ENCODE measurements at regions not wholly inside any gene's neighbourhood (a gene's known extent, or its start where the extent isn't known, plus 50 kb on each side); places are given as distances from the start of the nearest gene placed in this dataset.
A peak's percentile ranks its signal among the peaks of the same experiment; 100 is the strongest.
"Not testable (repeated sequence)": the region's sequence is repeated elsewhere in the genome, so short reads cannot be mapped to it uniquely, and the experiment has no call there.

GRCh38 chr10:2777666-2778355 is 289.5 kb upstream of the PFKP start:
- no peak for DNase-seq

DNA sequence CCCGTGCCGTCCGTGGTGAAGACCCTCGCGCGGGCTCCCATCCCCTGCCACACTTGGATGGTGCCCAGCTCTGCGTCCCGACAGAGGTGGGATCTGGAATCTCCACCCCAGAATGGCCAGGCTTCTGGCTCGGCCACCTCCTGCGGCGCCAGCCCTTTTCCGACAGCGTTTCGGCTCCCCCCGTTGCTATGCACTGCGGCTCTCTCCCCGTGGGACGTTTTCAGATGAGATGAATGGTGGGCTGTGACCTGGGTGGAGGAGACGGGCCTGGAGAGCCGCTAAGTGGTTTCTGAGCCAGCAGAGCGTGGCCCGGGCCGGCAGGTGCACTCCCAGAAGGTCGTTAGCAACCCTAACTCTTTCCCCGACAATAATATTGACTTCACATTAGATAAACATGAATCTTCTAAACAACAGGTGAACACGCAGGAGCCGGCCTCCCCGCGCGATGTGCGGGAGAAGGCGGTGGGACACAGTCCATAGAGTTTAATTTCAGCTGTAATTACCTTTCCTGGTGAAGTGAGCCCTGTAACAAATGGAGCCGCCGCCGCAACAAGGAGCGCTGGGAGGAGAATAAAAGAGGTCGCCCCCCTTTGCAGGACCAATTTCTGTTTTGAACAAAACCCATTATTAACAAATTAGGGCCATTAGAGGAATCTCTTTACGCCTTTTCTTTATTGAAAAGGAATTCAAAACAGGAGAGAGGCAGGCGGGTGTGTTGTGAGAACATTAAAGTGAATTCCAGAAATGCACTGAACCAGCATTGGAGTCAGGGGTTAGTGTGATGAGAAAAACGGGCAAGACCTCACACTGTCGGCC is 294.3 kb upstream of the PFKP start:
- peak; percentile 63 to 77 for DNase-seq

DNA sequence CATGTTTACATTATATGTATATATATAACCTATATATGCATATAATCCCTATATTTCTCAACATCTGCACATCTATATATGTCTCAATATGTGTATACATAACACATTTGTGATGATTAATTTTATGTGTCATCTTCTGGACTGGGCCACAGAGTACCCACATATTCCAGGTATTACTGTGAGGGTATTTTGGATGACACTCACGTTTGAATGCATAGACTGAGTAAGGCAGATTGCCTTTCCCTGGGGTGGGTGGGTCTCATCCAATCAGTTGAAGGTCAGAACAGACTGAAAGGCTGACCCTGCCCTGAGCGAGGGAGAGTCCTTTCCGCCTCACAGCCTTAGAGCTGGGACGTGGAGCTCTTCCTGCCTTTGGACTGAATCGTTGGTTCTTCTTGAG is 295.2 kb upstream of the PFKP start:
- no peak for DNase-seq

GRCh38 chr10:2767293-2767692 is 300.1 kb upstream of the PFKP start:
- DNase-seq = not testable (repeated sequence)

DNA sequence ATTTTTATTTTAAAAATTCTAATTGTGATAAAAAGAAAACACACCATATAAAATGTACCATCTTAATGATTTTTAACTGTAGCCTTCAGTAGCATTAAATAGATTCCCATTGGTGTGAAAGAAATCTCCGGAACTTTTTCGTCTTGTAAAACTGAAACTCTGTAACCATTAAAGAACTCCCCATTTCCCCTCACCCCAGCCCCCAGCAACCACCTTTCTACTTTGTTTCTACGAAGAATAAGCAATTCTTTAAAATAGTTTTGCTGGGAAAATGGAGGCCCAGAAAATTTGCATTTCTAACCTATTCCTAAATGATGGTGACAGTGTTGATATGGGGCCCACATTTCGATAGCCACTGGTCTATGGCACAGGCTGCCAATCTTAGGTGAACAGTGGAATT is 305.4 kb upstream of the PFKP start:
- no peak for DNase-seq

GRCh38 chr10:2761311-2761710 is 306.0 kb upstream of the PFKP start:
- no peak for DNase-seq

- DNase-seq = no peak
Observed at GRCh38 chr10:2760736-2761135, 306.6 kb upstream of the PFKP start.

DNA sequence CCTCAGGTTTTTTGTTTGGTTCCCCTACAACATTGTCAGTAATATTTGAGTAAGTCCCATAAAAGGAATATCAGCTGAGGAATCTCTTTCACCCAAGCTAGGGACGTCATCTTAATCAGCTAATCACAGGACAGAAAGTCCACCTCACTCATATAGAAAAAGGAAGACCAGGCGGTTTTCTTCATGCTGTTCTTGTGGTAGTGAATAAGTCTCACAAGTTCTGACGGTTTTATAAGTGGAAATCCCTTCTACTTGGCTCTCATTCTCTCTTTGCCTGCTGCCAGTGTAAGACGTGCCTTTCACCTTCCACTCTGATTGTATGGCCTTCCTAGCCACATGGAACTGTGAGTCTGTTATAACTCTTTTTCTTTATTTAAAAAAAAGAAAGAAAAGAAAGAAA is 308.1 kb upstream of the PFKP start:
- DNase-seq = no peak

GRCh38 chr10:2754943-2755342 is 312.4 kb upstream of the PFKP start:
- DNase-seq = no peak

- DNase-seq = no peak
Observed at GRCh38 chr10:2748287-2748686, 319.1 kb upstream of the PFKP start.

- DNase-seq = no peak
Observed at GRCh38 chr10:2746638-2747037, 320.7 kb upstream of the PFKP start.

DNA sequence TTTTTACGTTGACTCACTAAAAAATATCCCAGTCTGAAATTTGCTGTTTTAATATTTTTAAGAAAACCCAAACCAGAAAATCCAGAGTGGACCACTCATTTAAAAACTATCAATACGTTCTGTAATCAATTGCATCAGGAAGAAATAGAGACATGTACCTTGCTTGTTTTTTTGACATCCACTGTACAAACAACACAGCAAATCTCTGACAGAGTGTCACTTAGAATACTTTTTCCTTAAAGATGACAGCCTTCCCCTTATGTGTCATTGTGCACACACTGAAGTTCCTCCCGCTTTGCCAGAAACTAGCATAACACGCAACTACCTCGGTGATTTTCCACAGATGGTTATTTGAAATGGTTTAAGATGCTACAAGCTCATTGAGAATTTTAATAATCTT is 321.7 kb upstream of the PFKP start:
- DNase-seq = no peak

- no peak for DNase-seq
Observed at GRCh38 chr10:2744547-2745200, 322.7 kb upstream of the PFKP start.

GRCh38 chr10:2734603-2735002 is 332.7 kb upstream of the PFKP start:
- DNase-seq = no peak

- DNase-seq = no peak
Observed at GRCh38 chr10:2733278-2733963, 333.9 kb upstream of the PFKP start.

- no peak for DNase-seq
Observed at GRCh38 chr10:2731940-2732339, 335.4 kb upstream of the PFKP start.

DNA sequence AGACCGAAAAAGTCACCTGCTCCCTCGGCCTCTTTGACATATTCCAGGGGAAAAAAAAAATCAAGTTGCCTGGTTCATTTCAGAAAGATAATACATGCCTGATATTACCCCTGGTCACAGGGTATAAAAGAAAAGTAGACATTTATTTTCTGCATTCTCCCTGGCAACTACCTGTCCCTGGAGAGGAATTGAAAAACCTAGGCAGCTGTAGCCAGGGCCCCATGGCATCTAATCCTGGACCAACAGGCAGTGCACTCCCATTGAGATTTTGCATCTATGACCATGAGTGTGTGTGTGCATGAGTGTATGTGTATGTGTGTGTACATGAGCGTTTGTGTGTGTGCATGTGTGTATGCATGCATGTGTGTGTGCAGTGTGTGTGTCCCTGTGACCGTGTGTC is 338.2 kb upstream of the PFKP start:
- no peak for DNase-seq

- no peak for DNase-seq
Observed at GRCh38 chr10:2728087-2728486, 339.3 kb upstream of the PFKP start.

GRCh38 chr10:2716596-2716995 is 350.8 kb upstream of the PFKP start:
- no peak for DNase-seq

DNA sequence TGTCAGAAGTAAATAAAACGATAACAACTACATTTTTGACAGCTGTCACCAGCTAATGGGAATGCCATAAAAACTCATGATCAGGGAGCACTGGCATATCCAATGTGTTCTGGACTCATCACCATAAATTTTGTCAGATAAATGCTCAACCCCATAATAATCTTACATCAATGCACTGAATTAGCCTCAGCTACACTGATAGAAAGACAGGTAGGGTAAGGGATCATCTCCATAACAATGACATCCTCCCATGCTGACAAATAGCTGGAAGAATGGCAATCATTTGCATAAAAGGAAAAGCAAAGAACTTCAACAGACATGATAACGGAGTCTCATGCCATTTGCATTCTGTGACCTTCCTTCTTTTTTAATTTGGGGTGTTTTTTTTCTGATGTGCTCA is 352.8 kb upstream of the PFKP start:
- no peak for DNase-seq

DNA sequence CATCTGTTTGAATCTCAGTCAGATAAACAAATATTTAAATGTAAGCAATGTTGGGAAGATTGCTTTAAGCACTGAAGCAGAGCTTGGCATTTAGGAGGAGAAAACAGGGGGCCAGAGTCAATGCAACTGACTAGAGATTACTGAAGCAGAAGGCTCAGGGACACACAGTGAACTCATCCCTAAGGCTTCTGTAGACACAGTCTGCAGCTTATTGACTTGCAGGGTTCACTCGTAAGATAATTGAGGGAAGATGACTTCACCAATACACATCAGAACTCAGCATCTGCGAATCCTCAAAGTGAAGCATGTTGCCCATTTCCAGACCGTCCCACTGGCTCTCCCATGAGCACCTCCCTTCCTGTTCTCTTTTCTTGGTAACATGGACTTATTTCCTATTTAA is 363.4 kb upstream of the PFKP start:
- DNase-seq = no peak

DNA sequence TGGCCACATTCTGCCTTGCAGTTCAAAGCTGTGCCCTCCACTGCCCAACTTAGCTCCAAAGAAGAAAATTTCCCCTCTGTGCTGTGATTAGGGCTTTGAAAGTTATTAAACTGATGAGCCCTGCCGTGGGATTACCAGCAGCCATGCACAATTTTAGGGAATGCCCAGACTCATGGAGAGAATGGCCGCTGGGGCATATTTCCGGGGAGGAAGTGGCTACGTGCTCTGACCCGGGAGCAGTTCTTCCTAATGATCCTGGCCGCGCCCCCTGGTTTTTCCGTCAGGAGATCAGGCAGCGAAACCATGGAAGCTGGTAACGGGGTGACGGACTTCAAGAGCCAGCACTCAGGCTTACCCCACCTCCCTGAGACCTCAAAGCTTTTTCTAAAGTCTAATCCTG is 365.5 kb upstream of the PFKP start:
- no peak for DNase-seq

DNA sequence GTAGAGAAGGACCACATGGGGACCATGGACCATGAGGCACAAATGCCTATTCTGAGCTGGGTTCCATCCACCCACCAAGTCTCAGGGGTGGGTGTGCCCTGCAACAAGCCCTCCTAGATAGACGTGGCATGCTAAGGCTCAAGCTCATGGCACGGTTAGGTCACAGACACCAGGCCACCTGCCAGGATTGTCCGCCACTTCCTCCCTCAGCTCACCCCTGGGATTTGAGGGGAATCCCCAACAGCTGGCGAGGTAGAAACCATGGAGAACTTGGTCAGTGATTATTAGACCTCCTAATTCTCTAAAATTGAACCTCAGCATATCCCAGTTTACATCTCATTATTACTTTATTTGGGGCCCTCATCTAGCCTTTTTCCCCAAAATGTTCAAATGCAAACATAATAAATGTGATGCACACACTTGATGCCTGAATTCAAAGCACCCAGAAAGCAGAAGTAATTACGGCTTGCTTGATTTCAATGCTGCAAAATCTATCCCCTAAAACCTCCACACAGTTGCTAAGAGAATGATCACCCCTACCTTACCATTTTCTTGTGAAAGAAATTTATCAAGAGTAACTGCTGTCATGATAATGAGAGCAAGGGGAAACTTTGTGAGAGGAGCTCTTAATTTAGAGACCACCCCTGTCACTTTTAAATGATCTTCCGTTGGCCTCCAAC is 366.6 kb upstream of the PFKP start:
- DNase-seq = no peak
